ENCODE measurements at regions not wholly inside any gene's neighbourhood (a gene's known extent, or its start where the extent isn't known, plus 50 kb on each side); places are given as distances from the start of the nearest gene placed in this dataset.

DNA sequence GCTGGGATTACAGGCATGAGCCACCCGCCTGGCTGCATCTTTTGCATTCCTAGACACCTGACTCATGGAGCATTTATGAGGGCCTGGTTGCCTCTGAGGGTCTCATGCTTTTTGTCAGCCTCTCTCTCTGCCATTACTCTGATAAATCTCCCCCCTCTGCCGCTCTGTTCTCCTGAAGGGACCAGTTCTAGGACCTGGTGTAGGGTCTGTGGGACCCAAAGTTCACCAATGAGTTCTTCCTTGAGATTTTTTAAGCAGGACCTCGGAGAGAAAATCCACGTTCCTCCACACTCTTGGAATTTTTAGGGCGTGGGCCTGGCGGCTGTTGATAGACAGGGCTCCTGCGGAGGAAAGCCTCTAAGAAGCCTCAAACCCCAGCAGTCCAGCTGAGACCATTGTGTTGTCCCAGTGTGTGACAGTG lies 91.9 kb upstream of the ERRFI1 start:
- no peak for ATAC-seq
- H3K9me2 ChIP-seq (replicated peaks; ENCODE audit: low read length): no peaks in the 10 kb centered on the region
- H2AFZ ChIP-seq (ENCODE audit: low read length): no peak overlapping the region
- H3K27ac ChIP-seq (ENCODE audit: low read length): no peak overlapping the region
- H3K9ac ChIP-seq (ENCODE audit: low read length): no peak overlapping the region
- CTCF ChIA-PET: no interaction called here
- H3K36me3 ChIP-seq (ENCODE audit: low read depth, low read length): no peaks in the 10 kb centered on the region
- H3K79me2 ChIP-seq (ENCODE audit: low read length): no peaks in the 10 kb centered on the region
- peaks cover 14% of the 10 kb centered on the region for H3K4me1 ChIP-seq (ENCODE audit: insufficient read depth, low read length)
- DNase-seq: no peak
- H3K9me3 ChIP-seq (ENCODE audit: low read length): no peaks in the 10 kb centered on the region
- H4K20me1 ChIP-seq (ENCODE audit: low read length): no peaks in the 10 kb centered on the region
- POLR2A ChIA-PET (ENCODE audit: unreplicated experiment): no interaction called here
- H3K4me2 ChIP-seq (ENCODE audit: low read length): no peak overlapping the region
- intact Hi-C loops (cut with micrococcal nuclease): no loop called here
- H3K27me3 ChIP-seq (ENCODE audit: low read length): no peaks in the 10 kb centered on the region
- no TSS peak for BruUV-seq (replicated peaks)
- H3K4me3 ChIP-seq (ENCODE audit: low read length): no peak overlapping the region
- no peaks in the 10 kb centered on the region for H3F3A ChIP-seq (ENCODE audit: low read length, unreplicated experiment)
- TF ChIP-seq EZH2phosphoT487 (IDR thresholded peaks at IDR 0.05; ENCODE audit: borderline replicate concordance, low read length): no peak
- TF ChIP-seq CTCF (conservative IDR thresholded peaks at IDR 0.05; ENCODE audit: low read depth, low read length): no peak
- TF ChIP-seq EZH2 (IDR thresholded peaks at IDR 0.05; ENCODE audit: low read length, unreplicated experiment): no peak

GRCh38 chr1:8116894-8117264 lies 90.8 kb upstream of the ERRFI1 start:
- Histone ChIP-seq H2AFZ (ENCODE audit: low read length) (no peak overlapping the region), H3K27me3 (ENCODE audit: low read length) (no peaks in the 10 kb centered on the region), H3K79me2 (ENCODE audit: low read length) (no peaks in the 10 kb centered on the region), H3K9ac (ENCODE audit: low read length) (no peak overlapping the region), H3F3A (ENCODE audit: low read length, unreplicated experiment) (no peaks in the 10 kb centered on the region), H3K27ac (ENCODE audit: low read length) (no peak overlapping the region), H3K4me2 (ENCODE audit: low read length) (no peak overlapping the region), H3K9me3 (ENCODE audit: low read length) (no peaks in the 10 kb centered on the region), H3K4me3 (ENCODE audit: low read length) (no peak overlapping the region), H3K4me1 (ENCODE audit: insufficient read depth, low read length) (peaks cover 16% of the 10 kb centered on the region), H3K36me3 (ENCODE audit: low read depth, low read length) (no peaks in the 10 kb centered on the region), H4K20me1 (ENCODE audit: low read length) (no peaks in the 10 kb centered on the region), H3K9me2 (replicated peaks; ENCODE audit: low read length) (no peaks in the 10 kb centered on the region)
- intact Hi-C loops (cut with micrococcal nuclease): no loop called here
- ATAC-seq (no peak), DNase-seq (no peak)
- CTCF ChIA-PET: interaction anchor here (0.6 kb wide), 1 partner anchor 88 kb away, joined by 4 read pairs; no protein-coding TSS in a partner anchor
- TF ChIP-seq EZH2phosphoT487 (IDR thresholded peaks at IDR 0.05; ENCODE audit: borderline replicate concordance, low read length): no peak
- no peak for TF ChIP-seq CTCF (conservative IDR thresholded peaks at IDR 0.05; ENCODE audit: low read depth, low read length)
- no peak for TF ChIP-seq EZH2 (IDR thresholded peaks at IDR 0.05; ENCODE audit: low read length, unreplicated experiment)
- no TSS peak for BruUV-seq (replicated peaks)
- POLR2A ChIA-PET (ENCODE audit: unreplicated experiment): interaction anchor here (0.6 kb wide), 1 partner anchor 14 kb away, joined by 3 read pairs; no protein-coding TSS in a partner anchor

DNA sequence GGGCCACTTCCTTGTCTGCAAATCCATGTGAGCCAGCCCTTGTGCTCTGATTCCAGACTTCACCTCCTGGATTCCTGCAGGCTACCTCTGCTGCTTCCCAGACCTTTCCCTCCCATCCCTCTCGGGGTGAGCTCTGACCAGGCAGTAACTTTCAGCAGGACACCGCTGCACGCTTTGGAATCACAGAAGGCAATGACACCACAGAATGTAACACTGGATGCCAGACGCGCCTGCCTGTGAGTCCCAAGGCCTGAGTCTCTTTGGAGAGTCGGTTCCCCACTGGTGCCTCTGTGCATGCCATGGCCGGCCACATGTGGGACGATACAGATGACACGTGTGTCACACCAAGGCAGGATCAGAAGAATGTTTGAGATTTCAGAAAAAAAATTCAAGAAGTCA lies 89.7 kb upstream of the ERRFI1 start:
- Histone ChIP-seq H3F3A (ENCODE audit: low read length, unreplicated experiment) (no peaks in the 10 kb centered on the region), H3K4me3 (ENCODE audit: low read length) (no peak overlapping the region), H3K9ac (ENCODE audit: low read length) (no peak overlapping the region), H3K79me2 (ENCODE audit: low read length) (no peaks in the 10 kb centered on the region), H3K27ac (ENCODE audit: low read length) (no peak overlapping the region), H3K9me2 (replicated peaks; ENCODE audit: low read length) (no peaks in the 10 kb centered on the region), H3K27me3 (ENCODE audit: low read length) (no peaks in the 10 kb centered on the region), H4K20me1 (ENCODE audit: low read length) (no peaks in the 10 kb centered on the region), H3K36me3 (ENCODE audit: low read depth, low read length) (no peaks in the 10 kb centered on the region), H3K4me2 (ENCODE audit: low read length) (no peak overlapping the region), H3K9me3 (ENCODE audit: low read length) (no peaks in the 10 kb centered on the region), H2AFZ (ENCODE audit: low read length) (no peak overlapping the region), H3K4me1 (ENCODE audit: insufficient read depth, low read length) (peaks cover 20% of the 10 kb centered on the region)
- TF ChIP-seq CTCF (conservative IDR thresholded peaks at IDR 0.05; ENCODE audit: low read depth, low read length) (no peak), EZH2 (IDR thresholded peaks at IDR 0.05; ENCODE audit: low read length, unreplicated experiment) (no peak), EZH2phosphoT487 (IDR thresholded peaks at IDR 0.05; ENCODE audit: borderline replicate concordance, low read length) (no peak)
- BruUV-seq (replicated peaks): no TSS peak
- intact Hi-C loops (cut with micrococcal nuclease): no loop called here
- CTCF ChIA-PET: no interaction called here
- POLR2A ChIA-PET (ENCODE audit: unreplicated experiment): no interaction called here
- ATAC-seq (no peak), DNase-seq (no peak)
